Forelimb muscle (tissue), 1 donor: ENCODE measurements at regions not wholly inside any gene's neighbourhood (a gene's known extent, or its start where the extent isn't known, plus 50 kb on each side); places are given as distances from the start of the nearest gene placed in this dataset.

ENCODE experiments used
- DNase-seq: peaks from one replicate; pipeline ENCODE4 v3.0.0-alpha.2; 2013; ENCODE audit warnings: low read depth

- DNase-seq = no peak
These were observed 130.1 kb upstream of the DKK2 start for GRCh38 chr4:107166181-107166580.

- no peak for DNase-seq
These were observed 128.9 kb upstream of the DKK2 start for GRCh38 chr4:107164962-107165475.

GRCh38 chr4:107156443-107156842 lies 120.3 kb upstream of the DKK2 start:
- no peak for DNase-seq

GRCh38 chr4:107155366-107155765 lies 119.3 kb upstream of the DKK2 start:
- no peak for DNase-seq

- DNase-seq = no peak
These were observed 117.8 kb upstream of the DKK2 start for GRCh38 chr4:107153956-107154355.

- no peak for DNase-seq
These were observed 117.1 kb upstream of the DKK2 start for GRCh38 chr4:107153228-107153627.

- no peak for DNase-seq
These were observed 115.1 kb upstream of the DKK2 start for GRCh38 chr4:107151173-107151572.

GRCh38 chr4:107148904-107149303 lies 112.8 kb upstream of the DKK2 start:
- no peak for DNase-seq

- DNase-seq = no peak
These were observed 111.8 kb upstream of the DKK2 start for GRCh38 chr4:107147873-107148272.

- no peak for DNase-seq
These were observed 102.3 kb upstream of the DKK2 start for GRCh38 chr4:107138433-107138832.

- DNase-seq = no peak
These were observed 98.0 kb upstream of the DKK2 start for GRCh38 chr4:107133965-107134653.

- DNase-seq = no peak
These were observed 95.2 kb upstream of the DKK2 start for GRCh38 chr4:107131295-107131694.

GRCh38 chr4:107130157-107130556 lies 94.0 kb upstream of the DKK2 start:
- DNase-seq = no peak

- no peak for DNase-seq
These were observed 93.5 kb upstream of the DKK2 start for GRCh38 chr4:107129611-107130010.

GRCh38 chr4:107129076-107129475 lies 93.0 kb upstream of the DKK2 start:
- DNase-seq = no peak

- DNase-seq = no peak
These were observed 92.0 kb upstream of the DKK2 start for GRCh38 chr4:107128116-107128515.

GRCh38 chr4:107125496-107125895 lies 89.4 kb upstream of the DKK2 start:
- no peak for DNase-seq

GRCh38 chr4:107122736-107123135 lies 86.6 kb upstream of the DKK2 start:
- DNase-seq = no peak

- DNase-seq = no peak
These were observed 84.5 kb upstream of the DKK2 start for GRCh38 chr4:107120661-107121060.

- no peak for DNase-seq
These were observed 81.6 kb upstream of the DKK2 start for GRCh38 chr4:107117726-107118125.

- DNase-seq = no peak
These were observed 79.2 kb upstream of the DKK2 start for GRCh38 chr4:107115185-107115847.

- DNase-seq = no peak
These were observed 77.9 kb upstream of the DKK2 start for GRCh38 chr4:107114059-107114458.

- DNase-seq = no peak
These were observed 62.3 kb upstream of the DKK2 start for GRCh38 chr4:107098401-107098800.
